Lung (tissue), 11 donors: ENCODE measurements at regions not wholly inside any gene's neighbourhood (a gene's known extent, or its start where the extent isn't known, plus 50 kb on each side); places are given as distances from the start of the nearest gene placed in this dataset.

Source experiments
- ATAC-seq: fragments of 200-7000 bp; cut with Tn5 transposase; one replicate; pipeline ENCODE4 v1.9.1; 2020; ENCODE audit warnings: moderate number of reproducible peaks; ENCODE audit not compliant: insufficient read depth, low FRiP score
- DNase-seq, 3 donors: peaks; one replicate each; pipeline ENCODE4 v3.0.0-alpha.2; 2013 to 2017
- H3K27ac ChIP-seq, 2 donors: one replicate each; pipeline ENCODE4 v1.5.1; 2013; ENCODE audit warnings: mild to moderate bottlenecking in 2 of 2, moderate library complexity in 2 of 2, control low read depth in 1 of 2, inconsistent platforms in 1 of 2, low read depth in 1 of 2, low read length in 1 of 2
- H3K27me3 ChIP-seq, 3 donors: one replicate each; pipeline ENCODE4 v1.5.1; 2013; ENCODE audit warnings: low read length in 2 of 3; ENCODE audit not compliant: control insufficient read depth in 3 of 3, insufficient read depth in 3 of 3
- H3K36me3 ChIP-seq, 4 donors: one replicate each; pipeline ENCODE4 v1.5.1; 2013; ENCODE audit warnings: low read length in 4 of 4, mild to moderate bottlenecking in 1 of 4, moderate library complexity in 1 of 4; ENCODE audit not compliant: control insufficient read depth in 4 of 4, insufficient read depth in 4 of 4
- H3K4me1 ChIP-seq, 5 donors: one replicate each; pipeline ENCODE4 v1.5.1; 2013; ENCODE audit warnings: low read length in 5 of 5, mild to moderate bottlenecking in 2 of 5, moderate library complexity in 1 of 5; ENCODE audit not compliant: control insufficient read depth in 5 of 5, insufficient read depth in 5 of 5
- H3K4me3 ChIP-seq: one replicate; pipeline ENCODE4 v1.5.1; 2013; ENCODE audit warnings: mild to moderate bottlenecking, control low read depth, moderate library complexity
- H3K9ac ChIP-seq, 2 donors: one replicate each; pipeline ENCODE4 v1.5.1; 2013; ENCODE audit warnings: low read length in 2 of 2, control low read depth in 1 of 2; ENCODE audit not compliant: insufficient read depth in 1 of 2
- H3K9me3 ChIP-seq, 4 donors: one replicate each; pipeline ENCODE4 v1.5.1; 2013; ENCODE audit warnings: low read length in 3 of 4, mild to moderate bottlenecking in 1 of 4, moderate library complexity in 1 of 4; ENCODE audit not compliant: control insufficient read depth in 4 of 4, insufficient read depth in 3 of 4
- CTCF ChIP-seq: IDR thresholded peaks from 2 replicates; pipeline ENCODE4 v1.5.1; 2012; ENCODE audit warnings: mild to moderate bottlenecking; ENCODE audit errors: control extremely low read depth, extremely low read depth
- WGBS, 2 donors: extraction: QIAGEN DNeasy Blood & Tissue Kit; methylation state at CpG; one replicate each; pipeline ENCODE4 v1.1.7; 2013; 5-methylcytosine and 5-hydroxymethylcytosine counted together
- donor health status: control.
- donor health status: control.
- donor health status: Bipolar disorder and iron deficiency.
- donor health status: healthy.
- donor health status: DM: yes; HTN: yes; CAD: no.

GRCh38 chr6:849075-849506, 156.2 kb upstream of the EXOC2 start:
- ATAC-seq (no peak), DNase-seq (peak in 1 of 3 donors; percentile 6)
- Histone ChIP-seq H3K4me3 (no peak overlapping the region), H3K9me3 (peaks cover 0 to 3% (median under 1%) of the 10 kb centered on the region in 4 donors), H3K9ac (no peak overlapping the region), H3K27ac (no peak overlapping the region), H3K27me3 (peaks cover 0 to 3% (median 0%) of the 10 kb centered on the region in 3 donors), H3K4me1 (peaks cover 0 to 21% (median 5%) of the 10 kb centered on the region in 5 donors), H3K36me3 (no peaks in the 10 kb centered on the region)
- 53 to 55% methylated on average over 5 of the region's 5 CpGs for WGBS, 2 donors
- no peak for TF ChIP-seq CTCF

- no peak for TF ChIP-seq CTCF
- 44 to 53% methylated on average over 2 of the region's 2 CpGs for WGBS, 2 donors
- H3K4me1 ChIP-seq = peaks cover 0 to 23% (median 5%) of the 10 kb centered on the region in 5 donors
- no peak overlapping the region for H3K9ac ChIP-seq
- peaks cover 0 to 2% (median 0%) of the 10 kb centered on the region in 4 donors for H3K9me3 ChIP-seq
- no peaks in the 10 kb centered on the region for H3K36me3 ChIP-seq
- DNase-seq (peak; percentile 84 to 94 (median 87)), ATAC-seq (no peak)
- peaks cover 0 to 3% (median 0%) of the 10 kb centered on the region in 3 donors for H3K27me3 ChIP-seq
- no peak overlapping the region for H3K27ac ChIP-seq
- H3K4me3 ChIP-seq = no peak overlapping the region
These were observed 152.6 kb upstream of the EXOC2 start for GRCh38 chr6:845566-845965.

- no peaks in the 10 kb centered on the region for H3K36me3 ChIP-seq
- peaks cover 0 to 2% (median 0%) of the 10 kb centered on the region in 4 donors for H3K9me3 ChIP-seq
- H3K4me3 ChIP-seq = no peak overlapping the region
- H3K9ac ChIP-seq = no peak overlapping the region
- H3K4me1 ChIP-seq = peaks cover 0 to 23% (median 5%) of the 10 kb centered on the region in 5 donors
- ATAC-seq (no peak), DNase-seq (peak; percentile 43 to 71 (median 68))
- no peak for TF ChIP-seq CTCF
- WGBS, 2 donors = 81 to 84% methylated on average over 2 of the region's 2 CpGs
- no peak overlapping the region for H3K27ac ChIP-seq
- H3K27me3 ChIP-seq = peaks cover 0 to 3% (median 0%) of the 10 kb centered on the region in 3 donors
These were observed 152.2 kb upstream of the EXOC2 start for GRCh38 chr6:845101-845500.

- Histone ChIP-seq H3K27ac (no peak overlapping the region), H3K27me3 (no peaks in the 10 kb centered on the region), H3K9ac (no peak overlapping the region), H3K4me1 (peaks cover 0 to 23% (median 2%) of the 10 kb centered on the region in 5 donors), H3K9me3 (peaks cover 0 to 2% (median 0%) of the 10 kb centered on the region in 4 donors), H3K4me3 (no peak overlapping the region), H3K36me3 (no peaks in the 10 kb centered on the region)
- no peak for TF ChIP-seq CTCF
- DNase-seq = peak; percentile 73 to 83 (median 79)
- ATAC-seq = no peak
- 33 to 41% methylated on average over 9 of the region's 9 CpGs for WGBS, 2 donors
These were observed 149.2 kb upstream of the EXOC2 start for GRCh38 chr6:842141-842540.
